ENCODE measurements at regions not wholly inside any gene's neighbourhood (a gene's known extent, or its start where the extent isn't known, plus 50 kb on each side); places are given as distances from the start of the nearest gene placed in this dataset.
"Not testable (repeated sequence)": the region's sequence is repeated elsewhere in the genome, so short reads cannot be mapped to it uniquely, and the experiment has no call there.

DNA sequence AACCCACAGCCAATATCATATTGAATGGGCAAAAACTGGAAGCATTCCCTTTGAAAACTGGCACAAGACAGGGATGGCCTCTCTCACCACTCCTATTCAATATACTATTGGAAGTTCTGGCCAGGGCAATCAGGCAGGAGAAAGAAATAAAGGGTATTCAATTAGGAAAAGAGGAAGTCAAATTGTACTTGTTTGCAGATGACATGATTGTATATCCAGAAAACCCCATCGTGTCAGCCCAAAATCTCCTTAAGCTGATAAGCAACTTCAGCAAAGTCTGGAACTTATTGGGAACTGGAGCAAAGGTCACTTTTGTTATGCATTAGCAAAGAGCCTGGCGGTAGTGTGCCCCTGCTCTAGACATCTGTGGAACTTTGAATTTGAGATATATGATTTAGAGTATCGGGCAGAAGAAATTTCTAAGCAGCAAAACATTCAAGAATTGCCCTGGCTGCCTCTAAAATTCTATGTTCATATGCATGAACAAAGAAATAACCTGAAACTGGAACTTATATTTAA, 53.4 kb upstream of the PSMA1 start:
- not testable (repeated sequence) for DNase-seq (ENCODE audit: extremely low read depth in 1 of 11, low read depth in 9 of 11, low spot score in 4 of 11)

DNA sequence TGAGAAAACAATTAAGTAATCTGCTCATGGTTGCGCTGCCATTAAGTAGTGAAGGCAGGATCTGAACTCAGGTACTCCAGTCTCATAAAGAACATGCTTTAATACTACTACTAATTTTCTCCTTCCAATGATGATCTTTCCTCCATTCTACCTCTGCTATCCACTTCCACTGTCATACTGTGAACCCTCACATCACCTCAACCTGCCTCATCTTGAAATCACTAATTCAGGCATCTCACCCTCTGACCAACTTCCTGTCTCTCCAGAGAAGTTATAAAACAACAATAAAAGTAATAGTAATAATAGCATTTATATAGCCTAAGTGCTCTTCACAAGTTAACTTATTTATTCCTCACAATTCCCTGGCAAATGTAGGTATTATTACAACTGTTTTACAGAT, 57.1 kb upstream of the PSMA1 start:
- no peak for DNase-seq (ENCODE audit: extremely low read depth in 1 of 11, low read depth in 9 of 11, low spot score in 4 of 11)

GRCh38 chr11:14577835-14578529, 57.8 kb upstream of the PSMA1 start:
- DNase-seq (ENCODE audit: extremely low read depth in 1 of 11, low read depth in 9 of 11, low spot score in 4 of 11), result no peak

- DNase-seq (ENCODE audit: extremely low read depth in 1 of 11, low read depth in 9 of 11, low spot score in 4 of 11), result peak in 2 of 11 donors; percentile 13 to 15
These were observed 58.4 kb upstream of the PSMA1 start for GRCh38 chr11:14578541-14578956.

- DNase-seq (ENCODE audit: extremely low read depth in 1 of 11, low read depth in 9 of 11, low spot score in 4 of 11), result no peak
These were observed 59.5 kb upstream of the PSMA1 start for GRCh38 chr11:14579646-14580045.

- no peak for DNase-seq (ENCODE audit: extremely low read depth in 1 of 11, low read depth in 9 of 11, low spot score in 4 of 11)
These were observed 60.8 kb upstream of the PDE3B start for GRCh38 chr11:14582793-14583192.

DNA sequence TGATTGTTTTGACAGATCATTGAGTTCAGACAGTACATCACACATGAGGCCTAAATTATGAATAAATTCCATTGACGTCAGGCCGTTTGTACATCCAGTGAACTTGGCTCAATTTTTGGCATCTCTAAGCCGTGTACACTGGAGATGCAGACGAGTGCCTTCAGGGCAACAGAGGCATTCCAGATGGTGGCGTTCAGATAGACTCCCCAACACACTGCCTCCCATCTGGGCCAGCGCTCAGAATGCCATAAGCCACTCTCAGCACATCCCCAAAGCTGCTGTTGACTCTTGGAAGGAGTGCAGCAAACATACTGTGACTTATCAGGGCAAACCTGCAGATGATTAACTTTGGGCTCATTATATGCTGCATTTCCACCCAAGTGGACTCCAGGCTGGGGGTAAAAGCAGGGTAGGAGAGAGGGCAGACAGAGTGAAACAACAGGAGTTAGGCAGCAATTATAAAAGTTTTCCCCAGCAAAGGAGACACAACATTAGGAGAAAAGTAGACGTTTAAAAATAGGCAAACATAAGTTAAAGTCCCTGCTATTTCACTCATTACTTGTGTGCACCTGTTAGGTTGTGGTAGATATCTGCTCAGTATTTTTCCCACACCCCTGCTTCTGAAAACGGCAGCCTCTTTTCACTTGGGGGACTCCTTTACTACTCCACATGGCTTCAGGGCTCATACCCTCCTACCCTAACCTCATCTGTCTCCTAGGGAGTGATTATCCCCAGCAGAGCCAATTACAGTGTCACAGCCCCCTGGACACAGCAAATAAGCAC, 60.2 kb upstream of the PDE3B start:
- peak in 8 of 11 donors; percentile 6 to 68 (median 31) for DNase-seq (ENCODE audit: extremely low read depth in 1 of 11, low read depth in 9 of 11, low spot score in 4 of 11)

DNA sequence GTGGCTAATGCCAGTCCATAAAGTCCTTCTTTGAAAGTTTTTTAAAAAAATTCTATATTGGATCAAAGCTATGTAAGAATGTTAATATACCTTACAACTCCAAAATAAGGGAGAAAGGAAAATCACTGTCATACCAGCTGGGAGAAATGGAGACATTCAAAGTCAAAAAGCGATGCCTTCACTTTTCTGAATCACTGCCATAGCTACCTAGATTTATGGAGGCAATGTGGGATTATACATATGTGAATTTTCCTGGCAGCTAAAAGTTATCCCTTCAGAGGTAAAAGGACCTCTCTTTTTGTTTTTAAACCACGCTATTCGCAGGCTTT, 59.6 kb upstream of the PDE3B start:
- no peak for DNase-seq (ENCODE audit: extremely low read depth in 1 of 11, low read depth in 9 of 11, low spot score in 4 of 11)

GRCh38 chr11:14584595-14584994, 59.0 kb upstream of the PDE3B start:
- DNase-seq (ENCODE audit: extremely low read depth in 1 of 11, low read depth in 9 of 11, low spot score in 4 of 11), result peak in 2 of 11 donors; percentile 3 to 12

DNA sequence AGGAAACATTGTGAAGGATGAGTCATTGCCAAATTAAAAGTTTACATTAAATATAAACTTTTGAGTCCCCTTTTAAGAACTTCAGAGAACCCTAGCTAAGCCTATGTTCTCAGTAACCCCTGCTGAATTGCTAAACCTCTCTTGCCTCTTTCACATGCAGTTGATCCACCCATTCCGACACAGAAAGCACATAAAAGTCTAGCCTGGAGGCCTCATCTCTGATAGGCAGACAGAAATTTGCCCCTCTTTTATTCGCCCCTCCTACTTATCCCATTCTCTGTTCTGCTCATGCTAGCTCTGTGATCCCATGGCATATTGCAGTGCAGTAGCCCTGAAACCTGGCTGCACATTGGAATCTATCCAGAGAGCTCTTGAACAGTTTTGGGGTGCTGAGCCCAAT, 58.2 kb upstream of the PDE3B start:
- DNase-seq (ENCODE audit: extremely low read depth in 1 of 11, low read depth in 9 of 11, low spot score in 4 of 11), result no peak

GRCh38 chr11:14587258-14587657, 56.3 kb upstream of the PDE3B start:
- no peak for DNase-seq (ENCODE audit: extremely low read depth in 1 of 11, low read depth in 9 of 11, low spot score in 4 of 11)

GRCh38 chr11:14588681-14589080, 54.9 kb upstream of the PDE3B start:
- no peak for DNase-seq (ENCODE audit: extremely low read depth in 1 of 11, low read depth in 9 of 11, low spot score in 4 of 11)

GRCh38 chr11:14589421-14589820, 54.2 kb upstream of the PDE3B start:
- DNase-seq (ENCODE audit: extremely low read depth in 1 of 11, low read depth in 9 of 11, low spot score in 4 of 11), result no peak

- DNase-seq (ENCODE audit: extremely low read depth in 1 of 11, low read depth in 9 of 11, low spot score in 4 of 11), result not testable (repeated sequence)
These were observed 52.6 kb upstream of the PDE3B start for GRCh38 chr11:14591046-14591445.

GRCh38 chr11:14593671-14594070, 49.9 kb upstream of the PDE3B start:
- no peak for DNase-seq (ENCODE audit: extremely low read depth in 1 of 11, low read depth in 9 of 11, low spot score in 4 of 11)
